HCT116 (cell line): ENCODE measurements at regions not wholly inside any gene's neighbourhood (a gene's known extent, or its start where the extent isn't known, plus 50 kb on each side); places are given as distances from the start of the nearest gene placed in this dataset.

Experiments
- ATAC-seq: fragments of 200-7000 bp; cut with Tn5 transposase; 2 replicates; pipeline ENCODE4 v1.9.1; 2020; ENCODE audit warnings: mild to moderate bottlenecking, moderate library complexity
- BruUV-seq: library from RNA; stranded (reverse); fragments of 400-500 nt; replicated peaks from 2 replicates; lab custom pipeline; 2021; lab: Mats Ljungman, UMichigan
- CTCF ChIA-PET: fragments of 300-600 bp; sonication (Branson Sonifier 250); formaldehyde crosslinking; loops from one replicate; lab custom pipeline; 2021; ENCODE audit warnings: antibody characterized with exemption; lab: Charles Lee
- POLR2A ChIA-PET: fragments of 300-600, 350-600 bp; sonication (Branson Sonifier 250); formaldehyde crosslinking; loops from one replicate; lab custom pipeline; 2021; ENCODE audit warnings: antibody characterized with exemption; lab: Charles Lee
- RAD21 ChIA-PET, 2 experiments: fragments of 300-600 bp; sonication (Branson Sonifier 250); formaldehyde crosslinking; loops; one replicate each; lab custom pipeline; 2023; ENCODE audit warnings: low total read pairs in 2 of 2; ENCODE audit not compliant: uncharacterized antibody in 2 of 2, unreplicated experiment in 2 of 2, low non-redundant PET in 1 of 2; lab: Charles Lee
- DNase-seq: peaks from one replicate; pipeline ENCODE4 v3.0.0-alpha.2; 2010; ENCODE audit warnings: low read depth, low spot score
- H2AFZ ChIP-seq: fragments of 200-600 bp; shearing (Covaris generic), sonication (generic); 2 replicates; pipeline ENCODE4 v1.6.1; 2017; ENCODE audit warnings: low read depth, mixed run types, mixed read lengths, antibody characterized with exemption, low read length; ENCODE audit not compliant: poor library complexity, severe bottlenecking
- H3K27ac ChIP-seq: 2 replicates; pipeline ENCODE4 v1.5.1; 2012; ENCODE audit warnings: low read depth, low read length
- H3K27me3 ChIP-seq: fragments of 200-600 bp; sonication (generic); 2 replicates; pipeline ENCODE4 v1.6.1; 2016; ENCODE audit warnings: mixed run types, low read length, mixed read lengths; ENCODE audit not compliant: insufficient read depth
- H3K36me3 ChIP-seq, 2 experiments: fragments of 200-500 bp in 1 of 2; fragments of 200-600 bp in 1 of 2; sonication (Bioruptor generic) in 1 of 2; sonication (generic) in 1 of 2; 2 replicates each; pipeline versions ENCODE4 v1.5.1 to v1.6.1; 2014 to 2016; ENCODE audit warnings: low read length in 2 of 2, inconsistent platforms in 1 of 2, mixed read lengths in 1 of 2, mixed run types in 1 of 2; ENCODE audit not compliant: insufficient read depth in 2 of 2, control insufficient read depth in 1 of 2
- H3K4me1 ChIP-seq, 2 experiments: fragments of 200-600 bp in 1 of 2; sonication (generic) in 1 of 2; 2 replicates each; pipeline versions ENCODE4 v1.5.1 to v1.6.1; 2012 to 2017; ENCODE audit warnings: low read length in 2 of 2, inconsistent platforms in 1 of 2, mild to moderate bottlenecking in 1 of 2, mixed read lengths in 1 of 2, mixed run types in 1 of 2, moderate library complexity in 1 of 2; ENCODE audit not compliant: insufficient read depth in 2 of 2, control insufficient read depth in 1 of 2
- H3K4me2 ChIP-seq: fragments of 200-600 bp; sonication (generic); 2 replicates; pipeline ENCODE4 v1.6.1; 2017; ENCODE audit warnings: mixed run types, low read length, mixed read lengths
- H3K4me3 ChIP-seq, 2 experiments: fragments of 200-600 bp in 1 of 2; sonication (generic) in 1 of 2; replicated peaks in 1 of 2; 2 replicates each; pipeline ENCODE4 v1.5.1; 2011 to 2016; ENCODE audit warnings: low read length in 2 of 2, control low read depth in 1 of 2, low read depth in 1 of 2, mild to moderate bottlenecking in 1 of 2, mixed read lengths in 1 of 2, mixed run types in 1 of 2
- H3K79me2 ChIP-seq: fragments of 200-600 bp; sonication (generic); 2 replicates; pipeline ENCODE4 v1.6.1; 2017; ENCODE audit warnings: mild to moderate bottlenecking, mixed run types, low read length, moderate library complexity, mixed read lengths; ENCODE audit not compliant: insufficient read depth
- H3K9ac ChIP-seq: fragments of 200-600 bp; sonication (generic); 2 replicates; pipeline ENCODE4 v1.6.1; 2016; ENCODE audit warnings: low read length, mixed read lengths
- H3K9me2 ChIP-seq: fragments of 200-600 bp; sonication (generic), shearing (Covaris generic); 2 replicates; pipeline ENCODE4 v1.6.1; 2017; ENCODE audit warnings: mixed run types, mild to moderate bottlenecking, moderate library complexity; ENCODE audit not compliant: insufficient read depth
- H3K9me3 ChIP-seq, 2 experiments: fragments of 200-500 bp in 1 of 2; fragments of 200-600 bp in 1 of 2; sonication (Bioruptor generic) in 1 of 2; sonication (generic) in 1 of 2; 2 replicates each; pipeline ENCODE4 v1.6.1; 2014 to 2017; ENCODE audit warnings: low read length in 2 of 2, mixed read lengths in 2 of 2, inconsistent platforms in 1 of 2, low read depth in 1 of 2, mild to moderate bottlenecking in 1 of 2, mixed run types in 1 of 2, moderate library complexity in 1 of 2; ENCODE audit not compliant: control insufficient read depth in 1 of 2, insufficient read depth in 1 of 2
- H4K20me1 ChIP-seq: fragments of 200-600 bp; sonication (generic), shearing (Covaris generic); 2 replicates; pipeline ENCODE4 v1.6.1; 2017; ENCODE audit warnings: mixed run types, mild to moderate bottlenecking, moderate library complexity; ENCODE audit not compliant: insufficient read depth
- ATF3 ChIP-seq: IDR thresholded peaks from 2 replicates; pipeline ENCODE4 v1.6.1; 2012
- CBX3 ChIP-seq: IDR thresholded peaks from 2 replicates; pipeline ENCODE4 v1.6.1; 2012; ENCODE audit warnings: low read depth
- CEBPB ChIP-seq: IDR thresholded peaks from 2 replicates; pipeline ENCODE4 v1.6.1; 2012; ENCODE audit warnings: low read depth
- CTCF ChIP-seq, 3 experiments: fragments of 200-600 bp in 1 of 3; sonication (generic) in 1 of 3; IDR thresholded peaks in 2 of 3; conservative IDR thresholded peaks in 1 of 3; 2 replicates each; pipeline ENCODE4 v1.5.1; 2012 to 2017; ENCODE audit warnings: low read depth in 2 of 3, low read length in 2 of 3, antibody characterized with exemption in 1 of 3, borderline replicate concordance in 1 of 3, control low read depth in 1 of 3, mild to moderate bottlenecking in 1 of 3, mixed read lengths in 1 of 3, mixed run types in 1 of 3, moderate library complexity in 1 of 3; ENCODE audit not compliant: insufficient read depth in 1 of 3
- EGR1 ChIP-seq: IDR thresholded peaks from 2 replicates; pipeline ENCODE4 v1.6.1; 2012; ENCODE audit warnings: low read depth
- ELF1 ChIP-seq: IDR thresholded peaks from 2 replicates; pipeline ENCODE4 v1.6.1; 2012; ENCODE audit warnings: low read depth, borderline replicate concordance
- EZH2 ChIP-seq: fragments of 200-600 bp; sonication (generic); IDR thresholded peaks from 2 replicates; pipeline ENCODE4 v1.6.1; 2017; ENCODE audit warnings: antibody characterized with exemption, mixed run types
- FOSL1 ChIP-seq: IDR thresholded peaks from 2 replicates; pipeline ENCODE4 v1.6.1; 2012; ENCODE audit warnings: low read depth
- JUND ChIP-seq: IDR thresholded peaks from 2 replicates; pipeline ENCODE4 v1.6.1; 2012
- MAX ChIP-seq: IDR thresholded peaks from 2 replicates; pipeline ENCODE4 v1.6.1; 2012
- POLR2A ChIP-seq: IDR thresholded peaks from 2 replicates; pipeline ENCODE4 v1.7.0; 2011; ENCODE audit warnings: borderline replicate concordance; ENCODE audit not compliant: insufficient read depth, insufficient read length; ENCODE audit errors: extremely low read depth
- POLR2AphosphoS5 ChIP-seq: IDR thresholded peaks from 2 replicates; pipeline ENCODE4 v1.6.1; 2011; ENCODE audit warnings: mild to moderate bottlenecking, low read depth, low read length, moderate library complexity
- RAD21 ChIP-seq: IDR thresholded peaks from 2 replicates; pipeline ENCODE4 v1.6.1; 2012; ENCODE audit warnings: low read depth, mild to moderate bottlenecking
- REST ChIP-seq: IDR thresholded peaks from 2 replicates; pipeline ENCODE4 v1.6.1; 2012; ENCODE audit warnings: low read depth
- SIN3A ChIP-seq: IDR thresholded peaks from 2 replicates; pipeline ENCODE4 v1.6.1; 2012; ENCODE audit warnings: low read depth
- SP1 ChIP-seq: IDR thresholded peaks from 2 replicates; pipeline ENCODE4 v1.6.1; 2012; ENCODE audit warnings: low read depth
- YY1 ChIP-seq: IDR thresholded peaks from 2 replicates; pipeline ENCODE4 v1.6.1; 2011; ENCODE audit warnings: low read length, low read depth, moderate library complexity, mild to moderate bottlenecking; ENCODE audit not compliant: insufficient replicate concordance; ENCODE audit errors: extremely low read depth
- ZBTB33 ChIP-seq: IDR thresholded peaks from 2 replicates; pipeline ENCODE4 v1.6.1; 2011; ENCODE audit warnings: mild to moderate bottlenecking, low read length, moderate library complexity; ENCODE audit not compliant: insufficient replicate concordance; ENCODE audit errors: extremely low read depth
- ZFX ChIP-seq: fragments of 450-650 bp; IDR thresholded peaks from 2 replicates; pipeline ENCODE4 v1.6.1; 2017
- ZNF274 ChIP-seq: fragments of 200-500 bp; sonication (Bioruptor generic); IDR thresholded peaks from 2 replicates; pipeline ENCODE4 v1.6.1; 2014; ENCODE audit warnings: mild to moderate bottlenecking, low read depth, low read length, inconsistent platforms
- intact Hi-C: fragments of 100-400 bp; cut with micrococcal nuclease; formaldehyde crosslinking; loops from 2 replicates; pipeline ENCODE4 v1.10.0; 2022

GRCh38 chr6:54618572-54618971 is 228.0 kb upstream of the FAM83B start:
- no peak for ATAC-seq
- Histone ChIP-seq H3K4me1 (peaks cover 0 to 6% of the 10 kb centered on the region in 2 experiments; a peak in 1 of 4 replicates), H4K20me1 (no peaks in the 10 kb centered on the region), H3K27me3 (no peaks in the 10 kb centered on the region), H3K27ac (no peak overlapping the region), H3K9me3 (no peaks in the 10 kb centered on the region)
- BruUV-seq, result no TSS peak
- RAD21 ChIA-PET, result no interaction called here
- intact Hi-C loops, result no loop called here
- DNase-seq, result no peak
- TF ChIP-seq ZFX, result no peak
- TF ChIP-seq YY1, result no peak
- no peak for TF ChIP-seq MAX
- no peak for TF ChIP-seq RAD21
- TF ChIP-seq SIN3A, result no peak
- no peak for TF ChIP-seq CBX3
- TF ChIP-seq ATF3, result no peak
- no peak for TF ChIP-seq POLR2AphosphoS5
- TF ChIP-seq REST, result no peak
- no peak for TF ChIP-seq EGR1
- no peak for TF ChIP-seq ELF1
- TF ChIP-seq SP1, result no peak
- no peak for TF ChIP-seq ZBTB33
- TF ChIP-seq CEBPB, result no peak
- no peak for TF ChIP-seq JUND
- no peak for TF ChIP-seq FOSL1
- TF ChIP-seq EZH2, result no peak
- TF ChIP-seq CTCF (IDR thresholded peaks at IDR 0.05 in 2 of 3, conservative IDR thresholded peaks at IDR 0.05 in 1 of 3; ENCODE audit: borderline replicate concordance in 1 of 3, insufficient read depth in 1 of 3, low read depth in 2 of 3, low read length in 2 of 3), result no peak
- TF ChIP-seq ZNF274, result no peak
- TF ChIP-seq POLR2A, result no peak
- TF ChIP-seq, all 23 proteins: peak for 0
- CTCF ChIA-PET, result no interaction called here
- Histone ChIP-seq H3K4me2 (no peak overlapping the region), H3K9ac (no peak overlapping the region), H3K36me3 (no peaks in the 10 kb centered on the region), H3K79me2 (no peaks in the 10 kb centered on the region), H3K4me3 (no peak overlapping the region), H3K9me2 (0 out of 2 replicates have a peak, but pooled peaks cover 3% of the 10 kb centered on the region), H2AFZ (no peak overlapping the region)
- POLR2A ChIA-PET, result no interaction called here
